ENCODE measurements at regions not wholly inside any gene's neighbourhood (a gene's known extent, or its start where the extent isn't known, plus 50 kb on each side); places are given as distances from the start of the nearest gene placed in this dataset.

DNA sequence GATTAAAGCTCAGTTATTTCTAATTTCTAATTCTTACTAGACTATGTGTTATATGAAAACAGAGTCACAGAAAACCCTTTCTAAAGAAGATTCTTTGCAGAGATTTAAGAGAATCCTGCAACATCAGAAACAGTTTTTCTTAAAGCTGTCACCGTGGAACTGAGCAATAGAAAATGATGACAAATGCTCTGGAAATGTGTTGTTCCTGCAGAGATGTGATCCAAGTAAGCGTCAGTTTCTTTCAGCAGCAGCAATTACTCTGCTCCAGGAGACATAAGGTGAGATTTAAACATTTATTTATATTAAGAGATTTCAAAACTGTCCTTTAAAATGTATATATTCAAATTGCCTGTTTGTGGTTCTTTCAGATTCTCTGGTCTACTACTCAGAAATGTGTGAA is 350.5 kb upstream of the NETO1 start:
- TF ChIP-seq EZH2 (IDR thresholded peaks at IDR 0.05; ENCODE audit: low read depth, unreplicated experiment), result no peak
- TF ChIP-seq, protein P1, sequence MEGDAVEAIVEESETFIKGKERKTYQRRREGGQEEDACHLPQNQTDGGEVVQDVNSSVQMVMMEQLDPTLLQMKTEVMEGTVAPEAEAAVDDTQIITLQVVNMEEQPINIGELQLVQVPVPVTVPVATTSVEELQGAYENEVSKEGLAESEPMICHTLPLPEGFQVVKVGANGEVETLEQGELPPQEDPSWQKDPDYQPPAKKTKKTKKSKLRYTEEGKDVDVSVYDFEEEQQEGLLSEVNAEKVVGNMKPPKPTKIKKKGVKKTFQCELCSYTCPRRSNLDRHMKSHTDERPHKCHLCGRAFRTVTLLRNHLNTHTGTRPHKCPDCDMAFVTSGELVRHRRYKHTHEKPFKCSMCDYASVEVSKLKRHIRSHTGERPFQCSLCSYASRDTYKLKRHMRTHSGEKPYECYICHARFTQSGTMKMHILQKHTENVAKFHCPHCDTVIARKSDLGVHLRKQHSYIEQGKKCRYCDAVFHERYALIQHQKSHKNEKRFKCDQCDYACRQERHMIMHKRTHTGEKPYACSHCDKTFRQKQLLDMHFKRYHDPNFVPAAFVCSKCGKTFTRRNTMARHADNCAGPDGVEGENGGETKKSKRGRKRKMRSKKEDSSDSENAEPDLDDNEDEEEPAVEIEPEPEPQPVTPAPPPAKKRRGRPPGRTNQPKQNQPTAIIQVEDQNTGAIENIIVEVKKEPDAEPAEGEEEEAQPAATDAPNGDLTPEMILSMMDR (conservative IDR thresholded peaks at IDR 0.05; ENCODE audit: low read depth in 2 of 2), result no peak

Measured in GM23338 (cell line).